ENCODE measurements at regions not wholly inside any gene's neighbourhood (a gene's known extent, or its start where the extent isn't known, plus 50 kb on each side); places are given as distances from the start of the nearest gene placed in this dataset.

GRCh38 chr2:67945056-67945455, 117.7 kb downstream of the C1D start:
- DNase-seq (ENCODE audit: low read depth): no peak
- no peak overlapping the region for H3K4me3 ChIP-seq (ENCODE audit: low read length)
- TF ChIP-seq CTCF (conservative IDR thresholded peaks at IDR 0.05; ENCODE audit: low read length): no peak

GRCh38 chr2:67945940-67946339, 116.9 kb downstream of the C1D start:
- peak; percentile 3 for DNase-seq (ENCODE audit: low read depth)
- TF ChIP-seq CTCF (conservative IDR thresholded peaks at IDR 0.05; ENCODE audit: low read length): no peak
- H3K4me3 ChIP-seq (ENCODE audit: low read length): no peak overlapping the region

- H3K4me3 ChIP-seq (ENCODE audit: low read length): no peak overlapping the region
- no peak for DNase-seq (ENCODE audit: low read depth)
- TF ChIP-seq CTCF (conservative IDR thresholded peaks at IDR 0.05; ENCODE audit: low read length): no peak
Measured at GRCh38 chr2:67948057-67948456, 114.7 kb downstream of the C1D start.

- no peak for DNase-seq (ENCODE audit: low read depth)
- H3K4me3 ChIP-seq (ENCODE audit: low read length): no peak overlapping the region
- no peak for TF ChIP-seq CTCF (conservative IDR thresholded peaks at IDR 0.05; ENCODE audit: low read length)
Measured at GRCh38 chr2:67948506-67948905, 114.3 kb downstream of the C1D start.

- DNase-seq (ENCODE audit: low read depth): no peak
- H3K4me3 ChIP-seq (ENCODE audit: low read length): no peak overlapping the region
- no peak for TF ChIP-seq CTCF (conservative IDR thresholded peaks at IDR 0.05; ENCODE audit: low read length)
Measured at GRCh38 chr2:67950018-67950417, 112.8 kb downstream of the C1D start.

- TF ChIP-seq CTCF (conservative IDR thresholded peaks at IDR 0.05; ENCODE audit: low read length): no peak
- H3K4me3 ChIP-seq (ENCODE audit: low read length): no peak overlapping the region
- DNase-seq (ENCODE audit: low read depth): no peak
Measured at GRCh38 chr2:67950919-67951318, 111.9 kb downstream of the C1D start.

- H3K4me3 ChIP-seq (ENCODE audit: low read length): no peak overlapping the region
- DNase-seq (ENCODE audit: low read depth): no peak
- TF ChIP-seq CTCF (conservative IDR thresholded peaks at IDR 0.05; ENCODE audit: low read length): no peak
Measured at GRCh38 chr2:67952066-67952465, 110.7 kb downstream of the C1D start.
